ENCODE measurements at regions not wholly inside any gene's neighbourhood (a gene's known extent, or its start where the extent isn't known, plus 50 kb on each side); places are given as distances from the start of the nearest gene placed in this dataset.

- H3K36me3 ChIP-seq (ENCODE audit: control insufficient read depth, insufficient read depth, low read length), result 0 out of 2 replicates have a peak, but pooled peaks cover 1% of the 10 kb centered on the region
- POLR2A ChIA-PET, result no interaction called here
- H3K4me3 ChIP-seq (ENCODE audit: low read depth, low read length), result no peak overlapping the region
- CTCF ChIA-PET, result interaction anchor here (0.6 kb wide), 1 partner anchor 393 kb away, joined by 3 read pairs; no protein-coding TSS in a partner anchor
- no peak for TF ChIP-seq CTCF (IDR thresholded peaks at IDR 0.05; ENCODE audit: insufficient read depth, low read depth, low read length)
- no peak for DNase-seq (ENCODE audit: low read depth)
- H3K27me3 ChIP-seq (ENCODE audit: control insufficient read depth, insufficient read depth, low read length), result no peaks in the 10 kb centered on the region
Measured at GRCh38 chr6:154895841-154896240, 99.3 kb upstream of the TIAM2 start.

- ChIA-PET CTCF (interaction anchor here (1.6 kb wide), 1 partner anchor 31 kb away, joined by 5 read pairs; no protein-coding TSS in a partner anchor), POLR2A (no interaction called here)
- no peak for TF ChIP-seq CTCF (IDR thresholded peaks at IDR 0.05; ENCODE audit: insufficient read depth, low read depth, low read length)
- H3K4me3 ChIP-seq (ENCODE audit: low read depth, low read length), result no peak overlapping the region
- no peak for DNase-seq (ENCODE audit: low read depth)
- H3K36me3 ChIP-seq (ENCODE audit: control insufficient read depth, insufficient read depth, low read length), result 0 out of 2 replicates have a peak, but pooled peaks cover 2% of the 10 kb centered on the region
- H3K27me3 ChIP-seq (ENCODE audit: control insufficient read depth, insufficient read depth, low read length), result no peaks in the 10 kb centered on the region
Measured at GRCh38 chr6:154898821-154899220, 96.3 kb upstream of the TIAM2 start.

- no peak for DNase-seq (ENCODE audit: low read depth)
- POLR2A ChIA-PET, result no interaction called here
- H3K4me3 ChIP-seq (ENCODE audit: low read depth, low read length), result no peak overlapping the region
- CTCF ChIA-PET, result interaction anchor here (0.6 kb wide), 1 partner anchor 225 kb away, joined by 4 read pairs; no protein-coding TSS in a partner anchor
- H3K27me3 ChIP-seq (ENCODE audit: control insufficient read depth, insufficient read depth, low read length), result no peaks in the 10 kb centered on the region
- no peak for TF ChIP-seq CTCF (IDR thresholded peaks at IDR 0.05; ENCODE audit: insufficient read depth, low read depth, low read length)
- 0 out of 2 replicates have a peak, but pooled peaks cover 2% of the 10 kb centered on the region for H3K36me3 ChIP-seq (ENCODE audit: control insufficient read depth, insufficient read depth, low read length)
Measured at GRCh38 chr6:154899824-154900463, 95.2 kb upstream of the TIAM2 start.

GRCh38 chr6:154901876-154902552, 93.1 kb upstream of the TIAM2 start:
- no peak for TF ChIP-seq CTCF (IDR thresholded peaks at IDR 0.05; ENCODE audit: insufficient read depth, low read depth, low read length)
- no peak for DNase-seq (ENCODE audit: low read depth)
- POLR2A ChIA-PET, result no interaction called here
- Histone ChIP-seq H3K4me3 (ENCODE audit: low read depth, low read length) (no peak overlapping the region), H3K36me3 (ENCODE audit: control insufficient read depth, insufficient read depth, low read length) (0 out of 2 replicates have a peak, but pooled peaks cover 2% of the 10 kb centered on the region), H3K27me3 (ENCODE audit: control insufficient read depth, insufficient read depth, low read length) (no peaks in the 10 kb centered on the region)
- CTCF ChIA-PET, result interaction anchor here (0.6 kb wide), 1 partner anchor 78 kb away, joined by 3 read pairs; no protein-coding TSS in a partner anchor

- Histone ChIP-seq H3K4me3 (ENCODE audit: low read depth, low read length) (no peak overlapping the region), H3K36me3 (ENCODE audit: control insufficient read depth, insufficient read depth, low read length) (peaks cover 1% of the 10 kb centered on the region; the same call in 1 of the 2 replicates), H3K27me3 (ENCODE audit: control insufficient read depth, insufficient read depth, low read length) (no peaks in the 10 kb centered on the region)
- TF ChIP-seq CTCF (IDR thresholded peaks at IDR 0.05; ENCODE audit: insufficient read depth, low read depth, low read length), result no peak
- no peak for DNase-seq (ENCODE audit: low read depth)
- ChIA-PET POLR2A (no interaction called here), CTCF (interaction anchor here (0.9 kb wide), 1 partner anchor 21 kb away, joined by 3 read pairs; no protein-coding TSS in a partner anchor)
Measured at GRCh38 chr6:154907291-154907690, 87.8 kb upstream of the TIAM2 start.

All from BJ (cell line).